K562 (cell line): ENCODE measurements at regions not wholly inside any gene's neighbourhood (a gene's known extent, or its start where the extent isn't known, plus 50 kb on each side); places are given as distances from the start of the nearest gene placed in this dataset.

Experiments used
- ATAC-seq: fragments of 200-7000 bp; cut with Tn5 transposase; 3 replicates; pipeline ENCODE4 v1.9.1; 2020; ENCODE audit warnings: moderate library complexity
- BruUV-seq: library from RNA; stranded (reverse); fragments of 400-500 nt; replicated peaks from 2 replicates; lab custom pipeline; 2021; lab: Mats Ljungman, UMichigan
- CTCF ChIA-PET: fragments of 300-600 bp; formaldehyde crosslinking; extraction: SDS; loops from one replicate; lab custom pipeline; 2021; ENCODE audit warnings: low intra/inter-chr PET ratio; lab: Yijun Ruan, JAX
- POLR2A ChIA-PET: fragments of 300-600, 350-650 bp; sonication (Branson Sonifier 250); formaldehyde crosslinking; extraction: SDS; loops from one replicate; lab custom pipeline; 2021; ENCODE audit warnings: antibody characterized with exemption, inconsistent platforms; lab: Yijun Ruan, JAX
- DNase-seq, 4 experiments: peaks; one replicate each; pipeline versions ENCODE4 v3.0.0 to v3.0.0-alpha.2; 2011 to 2018; ENCODE audit warnings: low spot score in 3 of 4, mixed read lengths in 3 of 4; ENCODE audit errors: extremely low read depth in 1 of 4
- FAIRE-seq: peaks from 2 replicates; lab custom pipeline; 2011; peaks lifted over from hg19 to GRCh38; lab: Jason Lieb, UNC
- H2AFZ ChIP-seq: 2 replicates; pipeline ENCODE4 v1.6.0; 2011; ENCODE audit warnings: low read depth, low read length, control low read depth, inconsistent platforms
- H3K27ac ChIP-seq: fragments of 200-600 bp; 3 replicates; pipeline ENCODE4 v1.8.0; 2011; ENCODE audit warnings: low read depth, mild to moderate bottlenecking, control low read depth, inconsistent platforms, low read length, moderate library complexity, mixed read lengths; ENCODE audit errors: extremely low read depth
- H3K27me3 ChIP-seq, 2 experiments: fragments of 300-600 bp in 1 of 2; 2 replicates in 1 of 2; 3 replicates in 1 of 2; pipeline versions ENCODE4 v1.6.0 to v1.8.0; 2011; ENCODE audit warnings: inconsistent platforms in 2 of 2, low read length in 2 of 2, mild to moderate bottlenecking in 1 of 2, mixed read lengths in 1 of 2, moderate library complexity in 1 of 2; ENCODE audit not compliant: control insufficient read depth in 2 of 2, insufficient read depth in 2 of 2
- H3K36me3 ChIP-seq: fragments of 300-600 bp; 3 replicates; pipeline ENCODE4 v1.8.0; 2011; ENCODE audit warnings: mild to moderate bottlenecking, low read length, inconsistent platforms; ENCODE audit not compliant: control insufficient read depth, insufficient read depth
- H3K4me1 ChIP-seq, 2 experiments: fragments of 200-600 bp in 1 of 2; replicated peaks in 1 of 2; 2 replicates in 1 of 2; 3 replicates in 1 of 2; pipeline versions ENCODE4 v1.5.1 to v1.8.0; 2011; ENCODE audit warnings: inconsistent platforms in 2 of 2, low read length in 2 of 2, mild to moderate bottlenecking in 1 of 2, mixed read lengths in 1 of 2, moderate library complexity in 1 of 2; ENCODE audit not compliant: control insufficient read depth in 2 of 2, insufficient read depth in 2 of 2
- H3K4me2 ChIP-seq: 2 replicates; pipeline ENCODE4 v1.6.1; 2011; ENCODE audit warnings: low read length, control low read depth, inconsistent platforms, mixed read lengths; ENCODE audit not compliant: insufficient read depth
- H3K4me3 ChIP-seq: fragments of 200-600 bp; sonication (generic), shearing (Covaris generic); 2 replicates; pipeline ENCODE4 v1.5.1; 2016; ENCODE audit warnings: control low read depth, inconsistent platforms
- H3K79me2 ChIP-seq: fragments of 200-600 bp; 3 replicates; pipeline ENCODE4 v1.8.0; 2011; ENCODE audit warnings: low read length, inconsistent platforms; ENCODE audit not compliant: control insufficient read depth, insufficient read depth
- H3K9ac ChIP-seq, 2 experiments: 2 replicates each; pipeline versions ENCODE4 v1.6.0 to v1.6.1; 2011; ENCODE audit warnings: low read depth in 2 of 2, low read length in 2 of 2, control low read depth in 1 of 2, inconsistent platforms in 1 of 2, mild to moderate bottlenecking in 1 of 2, mixed read lengths in 1 of 2; ENCODE audit not compliant: insufficient read depth in 1 of 2
- H3K9me1 ChIP-seq: one replicate; pipeline ENCODE4 v1.6.0; 2011; ENCODE audit warnings: inconsistent platforms, mild to moderate bottlenecking, low read length, moderate library complexity; ENCODE audit not compliant: control insufficient read depth, insufficient read depth
- H3K9me3 ChIP-seq: replicated peaks from 2 replicates; pipeline ENCODE4 v1.5.1; 2011; ENCODE audit warnings: low read depth, low read length, inconsistent platforms; ENCODE audit not compliant: control insufficient read depth, insufficient read depth
- H4K20me1 ChIP-seq: replicated peaks from 2 replicates; pipeline ENCODE4 v1.6.1; 2011; ENCODE audit warnings: low read length, inconsistent platforms, mixed read lengths; ENCODE audit not compliant: control insufficient read depth, insufficient read depth
- E2F8 ChIP-seq: fragments of 450-650 bp; IDR thresholded peaks from 2 replicates; pipeline ENCODE4 v1.7.1; 2018; ENCODE audit warnings: mild to moderate bottlenecking, low read depth; ENCODE audit not compliant: partially characterized antibody
- PRDM10 ChIP-seq: fragments of 450-650 bp; IDR thresholded peaks from 2 replicates; pipeline ENCODE4 v1.6.1; 2018; ENCODE audit not compliant: partially characterized antibody
- RBM34 ChIP-seq: fragments of 200-400 bp; formaldehyde crosslinking; IDR thresholded peaks from 2 replicates; pipeline ENCODE4 v1.6.1; 2018; ENCODE audit warnings: low read length, borderline replicate concordance; ENCODE audit not compliant: insufficient read depth
- ZNF124 ChIP-seq: sonication (generic); formaldehyde crosslinking; IDR thresholded peaks from 2 replicates; pipeline ENCODE4 v1.8.1; 2022; ENCODE audit warnings: missing genetic modification reagents
- ZNF316 ChIP-seq: fragments of 450-650 bp; IDR thresholded peaks from 2 replicates; pipeline ENCODE4 v1.6.1; 2016
- ZNF354B ChIP-seq: fragments of 250-450 bp; sonication (Bioruptor Pico); IDR thresholded peaks from 2 replicates; pipeline ENCODE4 v1.4.0; 2020
- WGBS: fragments of 100-300 bp; shearing (Covaris generic); methylation state at CpG from one replicate; pipeline ENCODE4 v1.1.6; 2016; ENCODE audit warnings: low coverage, mixed read lengths; ENCODE audit not compliant: insufficient coverage; ENCODE audit errors: missing lambda C conversion rate; 5-methylcytosine and 5-hydroxymethylcytosine counted together
- in situ Hi-C: fragments of 300-500 bp; cut with MboI; formaldehyde crosslinking; loops from 4 replicates; pipeline ENCODE4 v1.15.0; 2018; ENCODE audit warnings: inconsistent platforms, mixed read lengths
- intact Hi-C: fragments of 100-400 bp; cut with micrococcal nuclease; formaldehyde crosslinking; loops from 2 replicates; pipeline ENCODE4 v1.14.2; 2022
- TF ChIP-seq, protein P1 (sequence below): sonication (generic); formaldehyde crosslinking; IDR thresholded peaks from 2 replicates; pipeline ENCODE4 v1.8.0; 2022; ENCODE audit warnings: mild to moderate bottlenecking, missing genetic modification reagents
- TF ChIP-seq, protein P2 (sequence below): sonication (generic); formaldehyde crosslinking; IDR thresholded peaks from 2 replicates; pipeline ENCODE4 v1.8.1; 2023; ENCODE audit warnings: mild to moderate bottlenecking, missing genetic modification reagents, moderate library complexity

DNA sequence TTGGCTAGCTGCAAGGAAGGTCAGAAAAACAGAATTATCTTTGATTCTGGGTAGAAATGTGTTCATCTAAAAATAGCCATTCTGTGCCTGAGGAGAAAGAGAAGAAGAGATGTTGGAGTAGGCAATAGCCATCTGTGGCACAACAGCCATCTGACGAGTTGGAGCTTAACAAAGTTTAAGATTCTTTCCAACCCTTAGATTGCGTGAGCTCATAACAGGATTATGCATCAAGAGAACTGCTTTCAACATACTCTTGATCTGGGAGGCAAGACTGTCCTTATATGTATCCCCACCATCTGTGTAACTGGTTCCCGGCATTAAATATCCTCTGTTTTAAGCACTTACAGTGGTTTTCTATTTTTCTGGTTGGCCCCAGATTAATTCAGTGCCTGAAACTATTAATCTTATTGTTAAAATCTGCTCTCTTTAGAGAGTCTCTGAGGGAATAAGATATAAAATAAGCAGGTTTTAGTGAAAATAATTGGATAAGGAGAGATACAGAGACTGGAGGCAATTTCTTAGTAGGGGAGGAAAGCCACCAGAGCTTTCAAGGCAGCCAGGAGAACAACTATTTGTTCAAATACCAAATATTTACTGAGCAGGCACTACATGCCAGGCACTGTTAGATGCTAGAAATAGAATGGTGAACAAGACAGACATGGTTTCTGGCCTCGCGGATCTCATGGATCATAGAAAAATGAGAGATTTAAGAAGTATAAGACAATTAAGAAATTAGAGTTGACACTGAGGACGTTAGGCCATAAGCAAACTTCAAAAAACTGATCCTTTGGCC, 398.0 kb downstream of the SMARCA1 start:
- H3K4me3 ChIP-seq: no peak overlapping the region
- in situ Hi-C loops: no loop called here
- H2AFZ ChIP-seq: no peak overlapping the region
- WGBS: 0% methylated on average over 6 of the region's 6 CpGs
- CTCF ChIA-PET: no interaction called here
- H3K9me1 ChIP-seq: no peaks in the 10 kb centered on the region
- H3K4me1 ChIP-seq: no peaks in the 10 kb centered on the region
- no peak overlapping the region for H3K4me2 ChIP-seq
- POLR2A ChIA-PET: no interaction called here
- intact Hi-C loops: no loop called here
- H3K9me3 ChIP-seq: no peaks in the 10 kb centered on the region
- no peaks in the 10 kb centered on the region for H4K20me1 ChIP-seq
- no peaks in the 10 kb centered on the region for H3K27me3 ChIP-seq
- H3K36me3 ChIP-seq: no peaks in the 10 kb centered on the region
- H3K27ac ChIP-seq: no peak overlapping the region
- FAIRE-seq (no peak), DNase-seq (no peak), ATAC-seq (no peak)
- no peak overlapping the region for H3K9ac ChIP-seq
- no TSS peak for BruUV-seq
- H3K79me2 ChIP-seq: no peaks in the 10 kb centered on the region
- no peak for TF ChIP-seq E2F8
- TF ChIP-seq, protein P1, sequence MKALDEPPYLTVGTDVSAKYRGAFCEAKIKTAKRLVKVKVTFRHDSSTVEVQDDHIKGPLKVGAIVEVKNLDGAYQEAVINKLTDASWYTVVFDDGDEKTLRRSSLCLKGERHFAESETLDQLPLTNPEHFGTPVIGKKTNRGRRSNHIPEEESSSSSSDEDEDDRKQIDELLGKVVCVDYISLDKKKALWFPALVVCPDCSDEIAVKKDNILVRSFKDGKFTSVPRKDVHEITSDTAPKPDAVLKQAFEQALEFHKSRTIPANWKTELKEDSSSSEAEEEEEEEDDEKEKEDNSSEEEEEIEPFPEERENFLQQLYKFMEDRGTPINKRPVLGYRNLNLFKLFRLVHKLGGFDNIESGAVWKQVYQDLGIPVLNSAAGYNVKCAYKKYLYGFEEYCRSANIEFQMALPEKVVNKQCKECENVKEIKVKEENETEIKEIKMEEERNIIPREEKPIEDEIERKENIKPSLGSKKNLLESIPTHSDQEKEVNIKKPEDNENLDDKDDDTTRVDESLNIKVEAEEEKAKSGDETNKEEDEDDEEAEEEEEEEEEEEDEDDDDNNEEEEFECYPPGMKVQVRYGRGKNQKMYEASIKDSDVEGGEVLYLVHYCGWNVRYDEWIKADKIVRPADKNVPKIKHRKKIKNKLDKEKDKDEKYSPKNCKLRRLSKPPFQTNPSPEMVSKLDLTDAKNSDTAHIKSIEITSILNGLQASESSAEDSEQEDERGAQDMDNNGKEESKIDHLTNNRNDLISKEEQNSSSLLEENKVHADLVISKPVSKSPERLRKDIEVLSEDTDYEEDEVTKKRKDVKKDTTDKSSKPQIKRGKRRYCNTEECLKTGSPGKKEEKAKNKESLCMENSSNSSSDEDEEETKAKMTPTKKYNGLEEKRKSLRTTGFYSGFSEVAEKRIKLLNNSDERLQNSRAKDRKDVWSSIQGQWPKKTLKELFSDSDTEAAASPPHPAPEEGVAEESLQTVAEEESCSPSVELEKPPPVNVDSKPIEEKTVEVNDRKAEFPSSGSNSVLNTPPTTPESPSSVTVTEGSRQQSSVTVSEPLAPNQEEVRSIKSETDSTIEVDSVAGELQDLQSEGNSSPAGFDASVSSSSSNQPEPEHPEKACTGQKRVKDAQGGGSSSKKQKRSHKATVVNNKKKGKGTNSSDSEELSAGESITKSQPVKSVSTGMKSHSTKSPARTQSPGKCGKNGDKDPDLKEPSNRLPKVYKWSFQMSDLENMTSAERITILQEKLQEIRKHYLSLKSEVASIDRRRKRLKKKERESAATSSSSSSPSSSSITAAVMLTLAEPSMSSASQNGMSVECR: no peak
- no peak for TF ChIP-seq ZNF354B
- no peak for TF ChIP-seq ZNF124 (CRISPR knock-in tag)
- no peak for TF ChIP-seq RBM34
- TF ChIP-seq, protein P2, sequence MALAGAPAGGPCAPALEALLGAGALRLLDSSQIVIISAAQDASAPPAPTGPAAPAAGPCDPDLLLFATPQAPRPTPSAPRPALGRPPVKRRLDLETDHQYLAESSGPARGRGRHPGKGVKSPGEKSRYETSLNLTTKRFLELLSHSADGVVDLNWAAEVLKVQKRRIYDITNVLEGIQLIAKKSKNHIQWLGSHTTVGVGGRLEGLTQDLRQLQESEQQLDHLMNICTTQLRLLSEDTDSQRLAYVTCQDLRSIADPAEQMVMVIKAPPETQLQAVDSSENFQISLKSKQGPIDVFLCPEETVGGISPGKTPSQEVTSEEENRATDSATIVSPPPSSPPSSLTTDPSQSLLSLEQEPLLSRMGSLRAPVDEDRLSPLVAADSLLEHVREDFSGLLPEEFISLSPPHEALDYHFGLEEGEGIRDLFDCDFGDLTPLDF (CRISPR knock-in tag): no peak
- no peak for TF ChIP-seq ZNF316
- TF ChIP-seq PRDM10: no peak
